Cardiac fibroblast (primary cell): ENCODE measurements at regions not wholly inside any gene's neighbourhood (a gene's known extent, or its start where the extent isn't known, plus 50 kb on each side); places are given as distances from the start of the nearest gene placed in this dataset.

ENCODE experiments used
- DNase-seq, 2 donors: peaks; one replicate each; pipeline versions ENCODE4 v3.0.0 to v3.0.0-alpha.2; 2010; ENCODE audit warnings: low read depth in 2 of 2
- H3K4me3 ChIP-seq, 2 donors: replicated peaks in 1 of 2; 1 replicate in 1 of 2; 2 replicates in 1 of 2; pipeline ENCODE4 v1.5.1; 2011; ENCODE audit warnings: low read depth in 2 of 2, low read length in 2 of 2, mild to moderate bottlenecking in 2 of 2, moderate library complexity in 1 of 2
- TF ChIP-seq, protein P1 (sequence below): IDR thresholded peaks from one replicate; pipeline ENCODE4 v1.5.1; 2011; ENCODE audit warnings: low read depth, mild to moderate bottlenecking, low read length, inconsistent platforms

DNA sequence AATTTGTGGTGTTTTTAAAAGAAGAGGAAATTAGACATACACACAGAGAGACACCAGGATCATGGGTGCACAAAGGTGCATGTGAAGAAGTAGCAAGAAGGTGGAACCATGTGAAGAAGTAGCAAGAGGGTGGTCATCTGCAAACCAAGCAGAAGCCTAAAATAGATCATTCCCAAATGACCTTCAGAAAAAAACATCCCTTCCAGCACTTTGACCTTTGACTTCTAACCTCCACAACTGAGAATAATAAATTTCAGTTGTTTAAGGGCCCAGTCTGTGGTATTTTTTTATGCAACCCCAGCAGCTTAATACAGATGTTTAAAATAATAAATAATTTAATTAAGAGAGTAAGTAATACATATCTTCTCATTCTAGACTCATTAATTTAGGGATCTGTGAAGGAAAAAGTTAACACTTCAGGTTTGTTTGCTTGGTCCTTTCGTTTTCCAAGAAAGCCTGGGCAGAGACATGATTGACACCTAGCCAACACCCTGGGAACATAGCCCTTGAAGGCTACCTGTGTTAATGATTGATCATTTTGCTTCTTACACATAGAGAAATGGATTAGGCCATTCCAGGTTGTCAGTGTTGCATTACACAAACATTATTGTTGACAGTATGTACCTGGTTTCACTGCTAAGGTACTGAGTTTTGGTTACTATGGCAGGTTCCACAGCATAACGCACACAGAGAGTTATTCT is 1331.2 kb upstream of the GBE1 start:
- TF ChIP-seq, protein P1, sequence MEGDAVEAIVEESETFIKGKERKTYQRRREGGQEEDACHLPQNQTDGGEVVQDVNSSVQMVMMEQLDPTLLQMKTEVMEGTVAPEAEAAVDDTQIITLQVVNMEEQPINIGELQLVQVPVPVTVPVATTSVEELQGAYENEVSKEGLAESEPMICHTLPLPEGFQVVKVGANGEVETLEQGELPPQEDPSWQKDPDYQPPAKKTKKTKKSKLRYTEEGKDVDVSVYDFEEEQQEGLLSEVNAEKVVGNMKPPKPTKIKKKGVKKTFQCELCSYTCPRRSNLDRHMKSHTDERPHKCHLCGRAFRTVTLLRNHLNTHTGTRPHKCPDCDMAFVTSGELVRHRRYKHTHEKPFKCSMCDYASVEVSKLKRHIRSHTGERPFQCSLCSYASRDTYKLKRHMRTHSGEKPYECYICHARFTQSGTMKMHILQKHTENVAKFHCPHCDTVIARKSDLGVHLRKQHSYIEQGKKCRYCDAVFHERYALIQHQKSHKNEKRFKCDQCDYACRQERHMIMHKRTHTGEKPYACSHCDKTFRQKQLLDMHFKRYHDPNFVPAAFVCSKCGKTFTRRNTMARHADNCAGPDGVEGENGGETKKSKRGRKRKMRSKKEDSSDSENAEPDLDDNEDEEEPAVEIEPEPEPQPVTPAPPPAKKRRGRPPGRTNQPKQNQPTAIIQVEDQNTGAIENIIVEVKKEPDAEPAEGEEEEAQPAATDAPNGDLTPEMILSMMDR, result no peak
- no peak overlapping the region for H3K4me3 ChIP-seq
- no peak for DNase-seq

- DNase-seq, result no peak
- H3K4me3 ChIP-seq, result no peak overlapping the region
- TF ChIP-seq, protein P1, result no peak
These were observed 1314.6 kb upstream of the GBE1 start for GRCh38 chr3:83076041-83076440.

- TF ChIP-seq, protein P1, result no peak
- H3K4me3 ChIP-seq, result no peak overlapping the region
- DNase-seq, result no peak
These were observed 1313.0 kb upstream of the GBE1 start for GRCh38 chr3:83074485-83074884.

GRCh38 chr3:83065851-83066460 is 1304.5 kb upstream of the GBE1 start:
- no peak for DNase-seq
- H3K4me3 ChIP-seq, result no peak overlapping the region
- TF ChIP-seq, protein P1, result no peak

- no peak for DNase-seq
- TF ChIP-seq, protein P1, result no peak
- H3K4me3 ChIP-seq, result no peak overlapping the region
These were observed 1302.0 kb upstream of the GBE1 start for GRCh38 chr3:83063446-83063845.

DNA sequence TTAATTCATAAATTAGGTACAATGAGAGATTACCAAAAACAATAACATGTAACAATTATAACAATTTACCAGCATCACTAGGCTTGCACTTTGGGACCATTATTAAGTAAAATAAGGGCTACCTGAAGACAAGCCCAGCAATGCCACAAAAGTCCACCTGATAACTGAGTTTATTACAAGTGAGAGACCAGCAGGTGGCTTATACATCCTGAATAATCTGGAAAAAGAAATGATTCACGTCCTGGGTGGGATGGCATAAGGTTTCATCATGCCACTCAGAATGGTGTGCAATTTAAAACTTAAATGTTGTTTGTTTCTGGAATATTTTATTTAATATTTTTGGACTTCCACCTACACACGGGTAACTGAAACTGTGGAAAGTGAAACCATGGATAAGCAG is 1287.1 kb upstream of the GBE1 start:
- no peak for DNase-seq
- no peak overlapping the region for H3K4me3 ChIP-seq
- TF ChIP-seq, protein P1, result no peak

DNA sequence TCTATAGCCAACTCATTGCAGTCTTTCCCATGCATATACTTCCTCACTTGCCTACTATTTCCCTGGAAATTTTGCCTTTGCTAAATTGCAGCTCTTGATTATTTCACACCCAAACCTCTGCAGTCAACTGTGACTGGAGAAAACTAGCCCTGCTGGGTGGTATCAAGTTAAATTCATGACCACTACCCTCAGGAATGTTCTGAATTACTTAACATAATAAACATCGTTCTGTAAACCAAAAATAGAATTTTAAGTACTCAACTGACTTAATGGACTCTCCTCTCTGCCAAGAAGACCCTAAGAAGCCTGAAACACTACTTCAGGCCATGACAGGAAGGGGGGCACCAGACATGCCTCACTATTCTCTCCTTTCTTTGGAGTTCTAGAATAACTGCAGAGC is 1278.0 kb upstream of the GBE1 start:
- no peak for DNase-seq
- TF ChIP-seq, protein P1, result no peak
- no peak overlapping the region for H3K4me3 ChIP-seq
